ENCODE measurements at regions not wholly inside any gene's neighbourhood (a gene's known extent, or its start where the extent isn't known, plus 50 kb on each side); places are given as distances from the start of the nearest gene placed in this dataset.
"Not testable (repeated sequence)": the region's sequence is repeated elsewhere in the genome, so short reads cannot be mapped to it uniquely, and the experiment has no call there.

DNA sequence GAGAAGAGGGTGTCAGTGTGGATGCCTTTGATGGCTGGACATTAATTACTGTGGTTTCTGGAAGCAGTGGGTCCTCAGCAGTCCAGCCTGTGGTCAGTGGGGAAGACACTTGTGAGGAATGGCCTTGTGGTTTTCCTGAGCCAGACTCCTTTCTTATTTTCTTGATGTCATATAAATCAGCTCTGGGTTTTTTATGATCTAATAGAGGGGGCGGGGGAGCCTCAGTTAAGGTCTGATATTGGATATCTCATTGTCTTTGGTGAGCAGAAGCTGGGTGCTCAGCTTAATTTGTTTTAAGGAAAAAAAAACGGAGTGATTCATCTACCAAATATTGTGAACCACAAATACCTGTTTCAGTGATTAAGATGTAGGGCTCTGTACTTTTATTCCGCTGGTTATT, 62.1 kb downstream of the OTOR start:
- no peak overlapping the region for H3K4me3 ChIP-seq (ENCODE audit: low read length)
- TF ChIP-seq, protein P1, sequence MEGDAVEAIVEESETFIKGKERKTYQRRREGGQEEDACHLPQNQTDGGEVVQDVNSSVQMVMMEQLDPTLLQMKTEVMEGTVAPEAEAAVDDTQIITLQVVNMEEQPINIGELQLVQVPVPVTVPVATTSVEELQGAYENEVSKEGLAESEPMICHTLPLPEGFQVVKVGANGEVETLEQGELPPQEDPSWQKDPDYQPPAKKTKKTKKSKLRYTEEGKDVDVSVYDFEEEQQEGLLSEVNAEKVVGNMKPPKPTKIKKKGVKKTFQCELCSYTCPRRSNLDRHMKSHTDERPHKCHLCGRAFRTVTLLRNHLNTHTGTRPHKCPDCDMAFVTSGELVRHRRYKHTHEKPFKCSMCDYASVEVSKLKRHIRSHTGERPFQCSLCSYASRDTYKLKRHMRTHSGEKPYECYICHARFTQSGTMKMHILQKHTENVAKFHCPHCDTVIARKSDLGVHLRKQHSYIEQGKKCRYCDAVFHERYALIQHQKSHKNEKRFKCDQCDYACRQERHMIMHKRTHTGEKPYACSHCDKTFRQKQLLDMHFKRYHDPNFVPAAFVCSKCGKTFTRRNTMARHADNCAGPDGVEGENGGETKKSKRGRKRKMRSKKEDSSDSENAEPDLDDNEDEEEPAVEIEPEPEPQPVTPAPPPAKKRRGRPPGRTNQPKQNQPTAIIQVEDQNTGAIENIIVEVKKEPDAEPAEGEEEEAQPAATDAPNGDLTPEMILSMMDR (conservative IDR thresholded peaks at IDR 0.05; ENCODE audit: low read length): no peak
- peak; percentile 10 for DNase-seq (ENCODE audit: low read depth)

DNA sequence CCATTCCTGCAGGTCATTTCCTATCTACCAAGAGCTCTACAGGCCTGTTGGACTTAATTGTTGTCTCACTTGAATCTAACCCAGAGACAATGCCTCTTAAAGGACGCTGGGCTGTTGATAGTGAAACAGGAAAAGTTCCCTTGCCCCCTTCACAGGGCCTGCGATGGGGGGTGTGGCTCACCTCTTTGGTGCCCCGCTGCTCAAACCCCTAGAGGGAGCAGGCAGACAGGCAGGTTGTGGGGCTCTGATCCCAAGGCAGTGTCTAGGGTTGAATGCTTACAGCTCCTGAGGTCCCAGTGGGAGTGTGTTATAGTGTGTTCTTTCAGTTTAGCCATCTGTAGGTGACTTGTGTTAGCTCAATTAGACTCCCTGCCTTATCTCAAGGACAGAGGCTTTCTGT, 68.0 kb downstream of the OTOR start:
- TF ChIP-seq, protein P1 (conservative IDR thresholded peaks at IDR 0.05; ENCODE audit: low read length): no peak
- H3K4me3 ChIP-seq (ENCODE audit: low read length): no peak overlapping the region
- DNase-seq (ENCODE audit: low read depth): no peak

DNA sequence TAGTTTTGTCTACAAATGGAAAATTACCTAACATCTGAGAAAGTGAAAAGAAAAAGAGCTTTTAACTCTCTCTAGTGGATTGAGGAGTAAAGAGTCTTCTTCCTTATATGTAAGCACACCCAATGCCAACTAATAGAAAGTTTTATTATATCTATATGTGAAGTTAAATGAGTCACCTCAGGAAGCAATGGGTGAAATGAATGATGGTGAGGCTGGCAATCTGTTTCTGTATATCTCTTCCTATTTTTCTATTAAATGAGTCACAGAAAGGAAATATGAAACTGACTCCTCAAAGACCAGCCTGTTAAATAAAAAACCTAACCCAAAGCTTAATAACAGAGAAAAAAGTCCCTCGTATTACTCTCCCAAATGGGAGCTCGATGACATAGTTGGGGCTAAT, 71.3 kb downstream of the OTOR start:
- H3K4me3 ChIP-seq (ENCODE audit: low read length): no peak overlapping the region
- no peak for DNase-seq (ENCODE audit: low read depth)
- TF ChIP-seq, protein P1 (conservative IDR thresholded peaks at IDR 0.05; ENCODE audit: low read length): no peak

DNA sequence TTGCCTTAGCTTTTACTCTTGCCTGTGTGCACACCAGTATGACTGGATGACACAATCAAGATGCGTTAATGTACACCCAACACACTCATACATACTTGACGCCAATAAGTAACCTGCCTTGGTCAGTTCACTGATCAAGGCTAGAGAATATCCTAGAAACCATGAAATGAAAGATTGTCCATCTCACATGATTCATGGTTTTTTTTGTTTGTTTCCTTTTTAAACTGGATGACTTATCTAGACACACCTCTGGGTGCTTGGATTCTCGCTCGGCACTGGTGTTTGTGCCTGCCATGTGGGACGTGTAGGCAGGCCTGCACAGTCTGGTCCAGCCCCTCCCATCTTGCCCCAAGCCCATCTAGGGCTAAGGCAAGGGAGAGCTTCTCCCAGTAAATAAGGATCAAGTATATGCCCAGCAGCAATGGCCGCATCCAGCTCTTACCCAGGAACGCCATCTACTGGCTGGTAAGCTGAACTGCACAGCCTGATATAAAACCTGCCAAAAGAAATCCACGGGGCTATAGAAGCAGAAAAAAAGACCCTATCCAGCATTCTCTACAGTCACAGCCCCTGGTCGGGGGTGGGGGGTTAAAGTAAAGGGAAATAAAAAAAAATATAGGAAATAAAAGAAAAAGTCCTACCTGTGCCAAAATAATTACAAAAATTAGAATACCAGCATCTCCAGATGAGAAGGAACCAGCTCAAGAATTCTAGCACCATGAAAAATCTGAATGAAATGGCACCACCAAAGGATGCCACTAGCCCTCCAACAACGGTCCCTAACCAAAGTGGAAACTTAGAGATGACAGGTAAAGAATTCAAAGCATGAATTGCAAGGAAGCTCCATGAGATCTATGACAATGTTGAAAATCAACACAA, 73.3 kb downstream of the OTOR start:
- TF ChIP-seq, protein P1 (conservative IDR thresholded peaks at IDR 0.05; ENCODE audit: low read length): peak; percentile 85
- peak; percentile 34 for DNase-seq (ENCODE audit: low read depth)
- H3K4me3 ChIP-seq (ENCODE audit: low read length): no peak overlapping the region

DNA sequence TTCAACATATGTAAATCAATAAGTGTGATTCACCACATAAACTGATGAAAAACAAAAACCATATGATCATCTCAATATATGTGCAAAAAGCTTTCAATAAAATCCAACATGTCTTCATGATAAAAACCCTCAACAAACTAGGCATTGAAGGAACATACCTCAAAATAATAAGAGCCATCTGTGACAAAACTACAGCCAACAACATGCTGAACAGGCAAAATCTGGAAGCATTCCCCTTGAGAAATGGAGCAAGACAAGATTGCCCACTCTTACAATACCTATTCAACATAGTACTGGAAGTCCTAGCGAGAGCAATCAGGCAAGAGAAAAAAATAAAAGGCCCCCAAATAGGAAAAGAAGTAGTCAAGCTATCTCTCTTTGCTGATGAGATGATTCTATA, 76.5 kb downstream of the OTOR start:
- no peak for DNase-seq (ENCODE audit: low read depth)
- TF ChIP-seq, protein P1 (conservative IDR thresholded peaks at IDR 0.05; ENCODE audit: low read length): no peak
- H3K4me3 ChIP-seq (ENCODE audit: low read length): no peak overlapping the region

DNA sequence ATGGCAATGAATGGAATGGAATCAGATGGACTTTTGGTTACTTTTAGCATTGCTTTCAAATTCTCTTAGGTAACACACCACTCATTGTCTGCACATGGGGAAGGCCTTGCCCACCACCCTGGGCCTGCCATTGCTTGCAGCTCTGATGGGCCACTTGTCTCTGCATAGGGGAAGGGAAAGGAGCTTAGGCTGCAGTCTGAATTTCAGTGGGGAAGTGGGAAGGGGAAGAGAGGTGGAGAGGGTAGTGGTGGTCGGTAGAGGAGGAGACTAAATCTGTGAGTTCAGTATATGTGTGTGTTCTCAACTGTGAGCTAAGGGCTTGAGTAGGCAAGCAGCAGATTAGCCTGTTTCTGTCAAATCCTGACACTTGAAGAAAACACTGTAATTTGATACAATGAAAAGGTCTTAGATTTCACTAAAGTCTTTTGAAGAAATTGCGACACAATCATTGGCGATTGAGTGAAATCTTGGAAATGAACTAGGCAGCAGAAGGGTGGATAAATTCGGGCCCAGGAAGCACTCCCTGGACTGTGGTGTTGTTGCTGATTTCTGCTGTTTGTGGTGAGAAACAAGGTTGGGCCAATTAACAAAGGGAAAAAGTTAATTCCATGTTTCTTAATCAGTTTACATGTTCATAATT, 80.6 kb downstream of the OTOR start:
- TF ChIP-seq, protein P1 (conservative IDR thresholded peaks at IDR 0.05; ENCODE audit: low read length): no peak
- DNase-seq (ENCODE audit: low read depth): no peak

DNA sequence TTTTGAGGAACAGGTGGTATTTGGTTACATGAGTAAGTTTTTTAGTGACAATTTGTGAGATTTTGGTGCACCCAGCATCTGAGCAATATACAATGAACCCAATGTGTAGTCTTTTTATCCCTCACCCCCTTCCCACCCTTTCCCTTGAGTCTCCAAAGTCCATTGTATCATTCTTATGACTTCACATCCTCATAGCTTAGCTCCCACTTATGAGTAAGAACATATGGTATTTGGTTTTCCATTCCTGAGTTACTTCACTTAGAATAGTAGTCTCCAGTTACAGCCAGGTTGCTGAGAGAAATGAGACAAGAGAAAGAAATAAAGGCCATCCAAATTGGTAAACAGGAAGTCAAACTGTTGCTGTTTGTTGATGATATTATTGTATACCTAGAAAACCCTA, 87.5 kb downstream of the OTOR start:
- DNase-seq (ENCODE audit: low read depth): peak; percentile 71
- H3K4me3 ChIP-seq (ENCODE audit: low read length): not testable (repeated sequence)

More for the DNA sequence above, 80.6 kb downstream of the OTOR start:
- no peak overlapping the region for H3K4me3 ChIP-seq (ENCODE audit: low read length)
